ENCODE measurements at regions not wholly inside any gene's neighbourhood (a gene's known extent, or its start where the extent isn't known, plus 50 kb on each side); places are given as distances from the start of the nearest gene placed in this dataset.

DNA sequence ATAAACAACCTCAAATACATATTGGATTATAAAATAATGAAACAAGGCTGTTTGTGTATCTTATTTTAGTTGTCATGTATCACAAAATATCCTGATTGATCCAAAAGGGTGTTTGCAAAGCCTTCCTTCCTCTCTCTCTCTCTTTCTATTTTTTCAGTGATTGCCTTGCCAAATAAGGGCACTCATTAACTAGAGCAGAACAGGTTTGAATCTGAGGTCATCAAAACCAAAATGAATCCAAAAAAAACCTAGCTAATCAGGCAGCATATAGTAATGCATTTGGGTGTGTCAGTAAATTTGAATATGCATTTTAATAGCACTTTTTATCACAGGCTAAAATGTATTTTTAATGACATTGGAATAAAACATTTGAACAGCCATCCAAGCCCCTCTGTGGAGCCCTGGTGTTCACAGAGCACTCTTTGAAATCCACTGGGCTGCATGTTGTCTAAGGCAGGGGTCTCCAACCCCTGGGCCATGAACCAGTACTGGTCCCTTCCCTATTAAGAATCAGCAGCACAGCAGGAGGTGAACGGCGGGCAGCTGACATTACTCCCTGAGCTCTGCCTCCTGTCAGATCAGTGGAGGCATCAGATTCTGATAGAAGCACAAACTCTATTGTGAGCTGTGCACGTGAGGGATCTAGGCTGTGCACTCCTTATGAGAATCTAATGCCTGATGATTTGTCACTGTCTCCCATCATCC is 171.8 kb upstream of the RAI14 start:
- Mint-ChIP-seq H3K36me3 (ENCODE audit: insufficient read depth) (peaks cover 2% of the 10 kb centered on the region), H3K27me3 (no peaks in the 10 kb centered on the region), H3K27ac (peak overlapping the region; percentile 87), H3K4me3 (ENCODE audit: low read depth) (no peak overlapping the region), H3K9me3 (ENCODE audit: low read depth) (no peaks in the 10 kb centered on the region), H3K4me1 (ENCODE audit: low read depth) (peaks cover 71% of the 10 kb centered on the region)
- DNase-seq (ENCODE audit: low spot score, unreplicated experiment), result no peak
- TF ChIP-seq, protein P1, sequence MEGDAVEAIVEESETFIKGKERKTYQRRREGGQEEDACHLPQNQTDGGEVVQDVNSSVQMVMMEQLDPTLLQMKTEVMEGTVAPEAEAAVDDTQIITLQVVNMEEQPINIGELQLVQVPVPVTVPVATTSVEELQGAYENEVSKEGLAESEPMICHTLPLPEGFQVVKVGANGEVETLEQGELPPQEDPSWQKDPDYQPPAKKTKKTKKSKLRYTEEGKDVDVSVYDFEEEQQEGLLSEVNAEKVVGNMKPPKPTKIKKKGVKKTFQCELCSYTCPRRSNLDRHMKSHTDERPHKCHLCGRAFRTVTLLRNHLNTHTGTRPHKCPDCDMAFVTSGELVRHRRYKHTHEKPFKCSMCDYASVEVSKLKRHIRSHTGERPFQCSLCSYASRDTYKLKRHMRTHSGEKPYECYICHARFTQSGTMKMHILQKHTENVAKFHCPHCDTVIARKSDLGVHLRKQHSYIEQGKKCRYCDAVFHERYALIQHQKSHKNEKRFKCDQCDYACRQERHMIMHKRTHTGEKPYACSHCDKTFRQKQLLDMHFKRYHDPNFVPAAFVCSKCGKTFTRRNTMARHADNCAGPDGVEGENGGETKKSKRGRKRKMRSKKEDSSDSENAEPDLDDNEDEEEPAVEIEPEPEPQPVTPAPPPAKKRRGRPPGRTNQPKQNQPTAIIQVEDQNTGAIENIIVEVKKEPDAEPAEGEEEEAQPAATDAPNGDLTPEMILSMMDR (IDR thresholded peaks at IDR 0.05; ENCODE audit: unreplicated experiment), result no peak

DNA sequence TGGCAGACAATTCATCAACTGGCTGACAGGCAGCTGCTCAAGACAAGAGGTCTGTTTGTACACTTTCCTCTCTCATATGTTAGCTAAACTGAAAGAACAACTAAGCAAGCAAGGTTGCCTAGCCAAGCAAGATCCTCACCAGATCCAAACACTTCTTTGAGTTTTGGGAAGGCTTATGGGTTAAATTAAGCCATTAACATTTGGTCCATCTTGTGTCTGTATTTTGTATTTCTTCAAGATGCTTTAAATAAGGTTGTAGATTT is 170.4 kb upstream of the RAI14 start:
- TF ChIP-seq, protein P1 (IDR thresholded peaks at IDR 0.05; ENCODE audit: unreplicated experiment), result no peak
- Mint-ChIP-seq H3K27ac (peak overlapping the region; percentile 89), H3K4me1 (ENCODE audit: low read depth) (peaks cover 66% of the 10 kb centered on the region), H3K9me3 (ENCODE audit: low read depth) (no peaks in the 10 kb centered on the region), H3K36me3 (ENCODE audit: insufficient read depth) (peaks cover 2% of the 10 kb centered on the region), H3K4me3 (ENCODE audit: low read depth) (no peak overlapping the region), H3K27me3 (no peaks in the 10 kb centered on the region)
- no peak for DNase-seq (ENCODE audit: low spot score, unreplicated experiment)

DNA sequence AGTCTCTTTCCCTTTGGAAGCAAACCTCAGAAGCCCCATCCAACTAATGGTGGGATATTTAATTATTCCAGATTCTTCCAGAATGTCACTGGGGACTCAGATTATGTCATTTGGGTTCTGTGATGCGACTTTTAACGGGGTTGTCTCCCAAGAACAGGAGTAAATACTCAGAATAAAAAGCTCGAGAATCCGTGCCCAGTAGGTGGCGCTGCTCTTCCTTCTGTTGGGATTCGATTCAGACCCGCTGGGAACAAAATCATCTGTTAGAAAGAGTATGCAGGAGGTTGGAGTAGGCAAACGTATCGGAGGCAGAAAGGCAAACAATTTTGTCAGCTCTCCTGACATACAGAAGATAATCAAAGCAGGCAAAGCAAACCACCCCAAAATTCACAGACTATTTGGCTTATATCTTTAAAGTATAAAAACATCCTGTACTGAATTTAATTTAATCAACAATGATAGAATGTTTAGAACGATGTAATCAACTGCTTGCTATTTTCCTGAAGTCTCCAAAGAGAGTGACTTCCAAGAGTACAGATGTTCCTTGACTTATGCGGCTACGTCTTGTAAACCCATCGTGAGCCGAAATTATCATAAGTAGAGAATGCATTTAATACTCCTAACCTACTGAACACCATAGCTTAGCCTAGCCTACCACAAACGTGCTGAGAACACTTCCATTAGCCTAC is 169.8 kb upstream of the RAI14 start:
- Mint-ChIP-seq H3K4me3 (ENCODE audit: low read depth) (peak overlapping the region; percentile 1), H3K36me3 (ENCODE audit: insufficient read depth) (no peaks in the 10 kb centered on the region), H3K9me3 (ENCODE audit: low read depth) (no peaks in the 10 kb centered on the region), H3K27ac (peak overlapping the region; percentile 89), H3K27me3 (no peaks in the 10 kb centered on the region), H3K4me1 (ENCODE audit: low read depth) (peaks cover 67% of the 10 kb centered on the region)
- peak; percentile 70 for DNase-seq (ENCODE audit: low spot score, unreplicated experiment)
- TF ChIP-seq, protein P1 (IDR thresholded peaks at IDR 0.05; ENCODE audit: unreplicated experiment), result peak; percentile 96

DNA sequence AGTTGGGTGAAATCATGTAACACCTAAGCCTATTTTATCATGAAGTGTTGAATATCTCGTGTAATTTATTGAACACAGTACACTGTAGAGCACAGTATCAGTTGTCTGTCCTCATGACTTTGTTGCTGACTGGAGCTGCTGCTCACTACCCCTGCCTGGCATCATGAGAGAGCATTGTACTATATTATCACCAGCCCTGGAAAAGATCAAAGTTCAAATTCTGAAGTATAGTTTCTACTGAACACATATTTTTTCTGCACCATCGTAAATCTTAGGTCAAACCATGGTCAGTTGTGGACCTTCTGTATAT is 169.3 kb upstream of the RAI14 start:
- H3K27me3 Mint-ChIP-seq, result no peaks in the 10 kb centered on the region
- peaks cover 71% of the 10 kb centered on the region for H3K4me1 Mint-ChIP-seq (ENCODE audit: low read depth)
- no peak overlapping the region for H3K4me3 Mint-ChIP-seq (ENCODE audit: low read depth)

DNA sequence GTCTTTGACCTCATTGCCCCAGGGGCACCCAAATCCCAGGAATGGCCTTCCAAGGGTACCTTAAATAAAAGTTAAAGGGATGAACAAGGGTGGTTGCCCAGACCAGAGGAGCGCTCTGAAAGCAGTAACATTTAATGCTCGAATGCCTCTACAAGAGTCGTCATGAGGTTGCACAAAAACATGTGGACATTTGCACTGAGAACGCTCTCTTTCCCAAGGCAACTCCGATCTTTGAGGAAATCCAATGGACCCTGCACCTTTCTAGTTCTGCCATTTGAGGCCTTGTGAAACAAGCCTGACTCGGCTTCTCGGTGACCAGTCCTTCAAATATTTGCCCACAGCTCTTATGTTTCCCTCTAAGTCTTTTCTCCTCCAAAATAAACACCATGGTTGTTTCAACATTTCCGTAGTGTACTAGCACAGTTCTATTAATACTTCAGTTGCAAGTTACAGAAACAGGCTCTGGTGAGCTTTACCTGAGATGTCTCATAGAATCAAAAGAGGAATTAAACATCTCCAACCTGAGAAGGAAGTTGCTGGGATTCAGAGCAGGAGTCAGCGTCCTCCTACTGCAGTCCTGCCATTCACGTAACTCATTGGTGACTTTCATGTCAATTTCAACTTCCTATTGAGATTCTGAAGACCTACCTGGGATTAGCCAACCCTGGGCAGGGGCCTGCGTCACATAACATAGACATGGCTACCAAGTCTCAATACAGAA is 168.8 kb upstream of the RAI14 start:
- H3K27me3 Mint-ChIP-seq, result no peaks in the 10 kb centered on the region
- H3K27ac Mint-ChIP-seq, result peak overlapping the region; percentile 89
- H3K9me3 Mint-ChIP-seq (ENCODE audit: low read depth), result no peaks in the 10 kb centered on the region
- H3K4me3 Mint-ChIP-seq (ENCODE audit: low read depth), result no peak overlapping the region
- H3K4me1 Mint-ChIP-seq (ENCODE audit: low read depth), result peaks cover 71% of the 10 kb centered on the region
- DNase-seq (ENCODE audit: low spot score, unreplicated experiment), result no peak
- H3K36me3 Mint-ChIP-seq (ENCODE audit: insufficient read depth), result no peaks in the 10 kb centered on the region
- TF ChIP-seq, protein P1 (IDR thresholded peaks at IDR 0.05; ENCODE audit: unreplicated experiment), result no peak

More for the DNA sequence above, 169.3 kb upstream of the RAI14 start:
- H3K27ac Mint-ChIP-seq, result peak overlapping the region; percentile 89
- TF ChIP-seq, protein P1 (IDR thresholded peaks at IDR 0.05; ENCODE audit: unreplicated experiment), result no peak
- H3K36me3 Mint-ChIP-seq (ENCODE audit: insufficient read depth), result no peaks in the 10 kb centered on the region
- no peaks in the 10 kb centered on the region for H3K9me3 Mint-ChIP-seq (ENCODE audit: low read depth)
- DNase-seq (ENCODE audit: low spot score, unreplicated experiment), result no peak
